ENCODE measurements at regions not wholly inside any gene's neighbourhood (a gene's known extent, or its start where the extent isn't known, plus 50 kb on each side); places are given as distances from the start of the nearest gene placed in this dataset.

GRCh38 chr11:26134481-26135355, 197.2 kb upstream of the ANO3 start:
- TF ChIP-seq CTCF (IDR thresholded peaks at IDR 0.05; ENCODE audit: insufficient read depth, low read length), result no peak
- no peak for TF ChIP-seq GABPA (IDR thresholded peaks at IDR 0.05; ENCODE audit: low read depth)
